Smooth muscle cell (in vitro differentiated cells): ENCODE measurements at regions not wholly inside any gene's neighbourhood (a gene's known extent, or its start where the extent isn't known, plus 50 kb on each side); places are given as distances from the start of the nearest gene placed in this dataset.

Experiments used
- DNase-seq: peaks from one replicate; lab custom pipeline; 2025; ENCODE audit not compliant: unreplicated experiment; lab: John Stamatoyannopoulos, UW
- H2AFZ ChIP-seq: fragments of 200-600 bp; sonication (generic); 2 replicates; pipeline ENCODE4 v1.6.0; 2016; ENCODE audit warnings: antibody characterized with exemption, low read depth, mild to moderate bottlenecking
- H3F3A ChIP-seq: fragments of 200-600 bp; sonication (generic); 2 replicates; pipeline ENCODE4 v1.6.0; 2017; ENCODE audit warnings: antibody characterized with exemption, low read depth
- H3K27ac ChIP-seq: fragments of 200-600 bp; sonication (generic); 2 replicates; pipeline ENCODE4 v1.5.1; 2016; ENCODE audit warnings: low read depth, mild to moderate bottlenecking
- H3K27me3 ChIP-seq: fragments of 200-600 bp; sonication (generic); 2 replicates; pipeline ENCODE4 v1.6.1; 2016; ENCODE audit warnings: low read depth, mild to moderate bottlenecking
- H3K36me3 ChIP-seq: fragments of 200-600 bp; sonication (generic); 2 replicates; pipeline ENCODE4 v1.5.1; 2016; ENCODE audit warnings: low read depth
- H3K4me1 ChIP-seq: fragments of 200-600 bp; sonication (generic); 2 replicates; pipeline ENCODE4 v1.5.1; 2016; ENCODE audit warnings: low read depth
- H3K4me2 ChIP-seq: fragments of 200-600 bp; sonication (generic); 2 replicates; pipeline ENCODE4 v1.6.0; 2016; ENCODE audit warnings: mild to moderate bottlenecking
- H3K4me3 ChIP-seq: fragments of 200-600 bp; sonication (generic); 2 replicates; pipeline ENCODE4 v1.5.1; 2016; ENCODE audit warnings: mild to moderate bottlenecking
- H3K79me2 ChIP-seq: fragments of 200-600 bp; sonication (generic); 2 replicates; pipeline ENCODE4 v1.6.0; 2016; ENCODE audit warnings: low read depth, mild to moderate bottlenecking
- H3K9ac ChIP-seq: fragments of 200-600 bp; sonication (generic); 2 replicates; pipeline ENCODE4 v1.6.0; 2016; ENCODE audit warnings: low read depth
- H3K9me3 ChIP-seq: fragments of 200-600 bp; sonication (generic); replicated peaks from 2 replicates; pipeline ENCODE4 v1.5.1; 2016; ENCODE audit warnings: low read depth
- H4K20me1 ChIP-seq: fragments of 200-600 bp; sonication (generic); 2 replicates; pipeline ENCODE4 v1.6.0; 2016; ENCODE audit warnings: low read depth
- WGBS: methylation state at CpG from one replicate; pipeline ENCODE4 v1.1.7; 2016; ENCODE audit warnings: low lambda C conversion rate; 5-methylcytosine and 5-hydroxymethylcytosine counted together
- TF ChIP-seq, protein P1 (sequence below): fragments of 200-600 bp; sonication (generic); IDR thresholded peaks from 2 replicates; pipeline ENCODE4 v1.5.1; 2017; ENCODE audit warnings: borderline replicate concordance, mild to moderate bottlenecking, antibody characterized with exemption; ENCODE audit not compliant: insufficient read depth, poor library complexity, severe bottlenecking

DNA sequence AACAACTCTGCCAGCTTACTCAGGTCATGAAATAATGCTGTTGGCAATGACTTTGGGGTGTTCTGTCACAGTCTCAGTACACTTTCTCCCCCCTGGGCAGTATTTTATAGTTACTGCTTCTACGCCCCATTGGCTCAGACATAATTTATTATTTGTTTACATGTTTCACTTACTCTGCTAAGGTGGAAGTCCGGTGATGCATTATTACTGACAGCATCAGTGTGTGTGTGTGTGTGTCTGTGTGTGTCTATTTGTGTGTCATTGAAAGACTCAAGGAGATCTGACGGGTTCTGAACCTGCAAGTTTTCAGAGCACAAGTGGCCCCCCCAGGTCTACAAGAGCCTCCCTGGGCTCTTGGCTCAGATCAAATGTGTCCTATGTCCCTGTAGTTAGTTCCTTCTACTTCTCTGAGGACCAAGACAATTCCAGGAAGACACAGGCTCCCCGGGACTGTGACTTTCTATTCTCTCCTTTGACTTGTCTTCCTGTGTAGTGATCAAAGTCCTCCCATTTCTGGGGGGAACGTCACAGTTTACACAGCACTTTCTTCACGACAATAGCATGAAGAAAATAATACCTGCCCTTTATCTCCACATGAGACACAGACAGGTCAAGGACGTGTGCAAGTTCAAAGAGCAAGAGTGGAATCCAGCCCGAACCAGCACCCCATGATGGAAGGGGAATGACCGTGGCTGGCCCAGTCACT is 283.7 kb upstream of the GATB start:
- no peaks in the 10 kb centered on the region for H3K79me2 ChIP-seq
- H3K4me2 ChIP-seq, result no peak overlapping the region
- TF ChIP-seq, protein P1, sequence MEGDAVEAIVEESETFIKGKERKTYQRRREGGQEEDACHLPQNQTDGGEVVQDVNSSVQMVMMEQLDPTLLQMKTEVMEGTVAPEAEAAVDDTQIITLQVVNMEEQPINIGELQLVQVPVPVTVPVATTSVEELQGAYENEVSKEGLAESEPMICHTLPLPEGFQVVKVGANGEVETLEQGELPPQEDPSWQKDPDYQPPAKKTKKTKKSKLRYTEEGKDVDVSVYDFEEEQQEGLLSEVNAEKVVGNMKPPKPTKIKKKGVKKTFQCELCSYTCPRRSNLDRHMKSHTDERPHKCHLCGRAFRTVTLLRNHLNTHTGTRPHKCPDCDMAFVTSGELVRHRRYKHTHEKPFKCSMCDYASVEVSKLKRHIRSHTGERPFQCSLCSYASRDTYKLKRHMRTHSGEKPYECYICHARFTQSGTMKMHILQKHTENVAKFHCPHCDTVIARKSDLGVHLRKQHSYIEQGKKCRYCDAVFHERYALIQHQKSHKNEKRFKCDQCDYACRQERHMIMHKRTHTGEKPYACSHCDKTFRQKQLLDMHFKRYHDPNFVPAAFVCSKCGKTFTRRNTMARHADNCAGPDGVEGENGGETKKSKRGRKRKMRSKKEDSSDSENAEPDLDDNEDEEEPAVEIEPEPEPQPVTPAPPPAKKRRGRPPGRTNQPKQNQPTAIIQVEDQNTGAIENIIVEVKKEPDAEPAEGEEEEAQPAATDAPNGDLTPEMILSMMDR, result no peak
- no peak for DNase-seq
- H4K20me1 ChIP-seq, result no peaks in the 10 kb centered on the region
- no peaks in the 10 kb centered on the region for H3K36me3 ChIP-seq
- H3K4me3 ChIP-seq, result no peak overlapping the region
- no peak overlapping the region for H3K9ac ChIP-seq
- H3F3A ChIP-seq, result no peaks in the 10 kb centered on the region
- no peak overlapping the region for H2AFZ ChIP-seq
- H3K27ac ChIP-seq, result no peak overlapping the region
- peaks cover 7% of the 10 kb centered on the region for H3K27me3 ChIP-seq
- WGBS, result 89% methylated on average over 9 of the region's 9 CpGs
- H3K9me3 ChIP-seq, result no peaks in the 10 kb centered on the region
- peaks cover 11% of the 10 kb centered on the region for H3K4me1 ChIP-seq

DNA sequence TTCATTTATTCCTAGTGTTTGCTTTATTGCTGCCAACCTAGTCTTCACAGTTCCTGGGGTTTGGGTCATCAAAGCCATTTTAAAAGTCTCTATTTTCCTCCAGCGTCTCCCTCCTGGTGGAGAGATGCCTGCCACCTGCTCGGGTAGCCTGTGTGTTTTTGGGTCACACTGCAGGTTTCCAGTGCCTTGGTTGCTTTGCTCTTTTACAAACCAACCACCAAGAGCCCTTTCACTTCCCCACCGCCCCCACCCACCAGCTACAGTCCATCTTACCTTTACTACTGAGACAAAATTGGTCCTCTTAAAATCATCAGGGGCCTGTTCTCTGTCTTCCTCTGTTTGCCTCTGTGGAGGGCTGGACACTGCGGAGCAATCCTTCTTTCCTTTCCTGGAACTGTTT is 280.5 kb upstream of the GATB start:
- Histone ChIP-seq H3K4me2 (no peak overlapping the region), H3K9ac (no peak overlapping the region), H3F3A (no peaks in the 10 kb centered on the region), H3K79me2 (no peaks in the 10 kb centered on the region), H3K4me3 (no peak overlapping the region), H2AFZ (no peak overlapping the region), H3K27ac (no peak overlapping the region), H3K36me3 (no peaks in the 10 kb centered on the region), H3K9me3 (no peaks in the 10 kb centered on the region), H3K4me1 (peaks cover 7% of the 10 kb centered on the region), H3K27me3 (no peaks in the 10 kb centered on the region), H4K20me1 (no peaks in the 10 kb centered on the region)
- WGBS, result 96% methylated on average over 4 of the region's 4 CpGs
- DNase-seq, result no peak
- TF ChIP-seq, protein P1, result no peak

DNA sequence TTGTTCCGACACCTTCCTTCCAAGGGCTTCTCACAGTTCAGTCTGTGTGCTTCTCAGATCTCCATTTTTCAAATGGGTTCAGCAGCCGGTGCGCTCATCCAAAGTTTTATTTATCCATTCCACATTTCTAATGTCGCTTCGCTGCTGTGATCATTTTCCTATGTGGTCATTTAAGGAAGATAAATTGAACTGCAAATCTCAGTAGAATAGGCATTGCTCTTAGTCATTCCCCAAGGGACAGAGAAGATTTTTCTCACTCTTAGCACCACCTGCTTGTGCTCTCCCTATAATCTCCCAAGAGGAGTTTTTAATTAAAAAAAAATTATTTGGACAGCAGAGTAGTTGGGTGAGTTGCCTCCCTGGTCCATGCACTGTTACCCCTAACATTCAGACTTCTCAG is 278.9 kb upstream of the GATB start:
- H4K20me1 ChIP-seq, result no peaks in the 10 kb centered on the region
- 94% methylated on average over 5 of the region's 5 CpGs for WGBS
- DNase-seq, result no peak
- H3K9me3 ChIP-seq, result no peaks in the 10 kb centered on the region
- no peaks in the 10 kb centered on the region for H3K4me1 ChIP-seq
- H3K79me2 ChIP-seq, result no peaks in the 10 kb centered on the region
- TF ChIP-seq, protein P1, result no peak
- no peaks in the 10 kb centered on the region for H3F3A ChIP-seq
- no peak overlapping the region for H3K9ac ChIP-seq
- no peaks in the 10 kb centered on the region for H3K36me3 ChIP-seq
- no peak overlapping the region for H2AFZ ChIP-seq
- H3K27me3 ChIP-seq, result no peaks in the 10 kb centered on the region
- H3K27ac ChIP-seq, result no peak overlapping the region
- no peak overlapping the region for H3K4me2 ChIP-seq
- no peak overlapping the region for H3K4me3 ChIP-seq

DNA sequence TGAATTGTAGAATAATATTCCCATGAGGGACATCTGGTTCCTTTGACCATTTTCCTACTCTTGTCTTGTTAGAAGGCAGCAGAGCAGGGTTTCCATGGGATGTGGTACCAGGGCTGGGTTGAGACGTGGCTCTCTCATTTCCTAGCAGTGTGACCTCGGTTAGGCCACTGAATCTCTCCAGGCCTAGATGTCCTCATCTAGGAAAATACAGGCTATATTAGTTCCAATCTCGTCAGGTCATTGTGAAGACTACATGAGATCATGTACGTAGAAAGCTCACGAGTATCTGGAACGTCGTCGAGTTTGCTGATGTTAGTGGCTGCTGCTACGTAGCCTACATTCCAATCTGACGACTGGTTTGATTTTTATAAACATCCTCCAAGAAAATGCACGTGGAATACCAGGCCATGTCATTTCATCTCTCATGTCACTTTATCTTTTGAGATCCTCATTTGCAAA is 278.2 kb upstream of the GATB start:
- Histone ChIP-seq H3K9me3 (no peaks in the 10 kb centered on the region), H3K27ac (no peak overlapping the region), H3K4me1 (no peaks in the 10 kb centered on the region), H2AFZ (no peak overlapping the region), H3F3A (no peaks in the 10 kb centered on the region), H3K9ac (no peak overlapping the region), H3K4me3 (no peak overlapping the region), H4K20me1 (no peaks in the 10 kb centered on the region), H3K4me2 (no peak overlapping the region), H3K27me3 (no peaks in the 10 kb centered on the region), H3K79me2 (no peaks in the 10 kb centered on the region), H3K36me3 (no peaks in the 10 kb centered on the region)
- no peak for DNase-seq
- 45% methylated on average over 11 of the region's 11 CpGs for WGBS
- TF ChIP-seq, protein P1, result no peak
